ENCODE measurements at regions not wholly inside any gene's neighbourhood (a gene's known extent, or its start where the extent isn't known, plus 50 kb on each side); places are given as distances from the start of the nearest gene placed in this dataset.

GRCh38 chr10:4767033-4767814 is 58.8 kb upstream of the AKR1E2 start:
- no peaks in the 10 kb centered on the region for H3K4me1 ChIP-seq (ENCODE audit: control insufficient read depth in 1 of 2, insufficient read depth in 1 of 2, low read depth in 1 of 2, low read length in 1 of 2)
- no peaks in the 10 kb centered on the region for H3K9me3 ChIP-seq
- H3K27ac ChIP-seq = no peak overlapping the region
- no peaks in the 10 kb centered on the region for H3K36me3 ChIP-seq
- no peaks in the 10 kb centered on the region for H3K27me3 ChIP-seq
- no peak overlapping the region for H3K4me3 ChIP-seq (ENCODE audit: low read depth in 1 of 2, low read length in 1 of 2)
- TF ChIP-seq, protein P1, sequence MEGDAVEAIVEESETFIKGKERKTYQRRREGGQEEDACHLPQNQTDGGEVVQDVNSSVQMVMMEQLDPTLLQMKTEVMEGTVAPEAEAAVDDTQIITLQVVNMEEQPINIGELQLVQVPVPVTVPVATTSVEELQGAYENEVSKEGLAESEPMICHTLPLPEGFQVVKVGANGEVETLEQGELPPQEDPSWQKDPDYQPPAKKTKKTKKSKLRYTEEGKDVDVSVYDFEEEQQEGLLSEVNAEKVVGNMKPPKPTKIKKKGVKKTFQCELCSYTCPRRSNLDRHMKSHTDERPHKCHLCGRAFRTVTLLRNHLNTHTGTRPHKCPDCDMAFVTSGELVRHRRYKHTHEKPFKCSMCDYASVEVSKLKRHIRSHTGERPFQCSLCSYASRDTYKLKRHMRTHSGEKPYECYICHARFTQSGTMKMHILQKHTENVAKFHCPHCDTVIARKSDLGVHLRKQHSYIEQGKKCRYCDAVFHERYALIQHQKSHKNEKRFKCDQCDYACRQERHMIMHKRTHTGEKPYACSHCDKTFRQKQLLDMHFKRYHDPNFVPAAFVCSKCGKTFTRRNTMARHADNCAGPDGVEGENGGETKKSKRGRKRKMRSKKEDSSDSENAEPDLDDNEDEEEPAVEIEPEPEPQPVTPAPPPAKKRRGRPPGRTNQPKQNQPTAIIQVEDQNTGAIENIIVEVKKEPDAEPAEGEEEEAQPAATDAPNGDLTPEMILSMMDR (IDR thresholded peaks at IDR 0.05) = no peak

DNA sequence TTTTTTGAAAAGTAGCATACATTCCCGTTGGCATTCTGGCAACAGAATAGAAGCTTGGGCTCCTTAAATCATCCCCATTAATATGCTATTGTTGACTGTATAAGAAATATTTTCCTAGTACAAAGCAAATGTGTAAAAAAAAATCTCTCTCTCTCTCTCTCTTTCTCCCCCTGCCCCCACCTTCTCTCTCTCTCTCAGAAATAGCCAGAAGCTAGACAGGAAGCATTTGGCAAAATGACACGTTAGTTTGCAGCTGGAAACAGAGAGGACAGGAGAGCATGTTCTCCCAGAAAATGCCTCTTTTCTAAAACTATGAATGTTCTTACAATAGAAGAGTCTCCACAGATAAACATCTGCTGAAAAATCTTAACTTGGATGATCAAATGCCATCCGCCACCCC is 59.6 kb upstream of the AKR1E2 start:
- no peaks in the 10 kb centered on the region for H3K36me3 ChIP-seq
- no peaks in the 10 kb centered on the region for H3K4me1 ChIP-seq (ENCODE audit: control insufficient read depth in 1 of 2, insufficient read depth in 1 of 2, low read depth in 1 of 2, low read length in 1 of 2)
- TF ChIP-seq, protein P1 (IDR thresholded peaks at IDR 0.05) = no peak
- no peaks in the 10 kb centered on the region for H3K9me3 ChIP-seq
- H3K27ac ChIP-seq = no peak overlapping the region
- H3K4me3 ChIP-seq (ENCODE audit: low read depth in 1 of 2, low read length in 1 of 2) = no peak overlapping the region
- H3K27me3 ChIP-seq = no peaks in the 10 kb centered on the region

GRCh38 chr10:4765428-4765827 is 60.6 kb upstream of the AKR1E2 start:
- Histone ChIP-seq H3K27me3 (no peaks in the 10 kb centered on the region), H3K27ac (no peak overlapping the region), H3K36me3 (no peaks in the 10 kb centered on the region), H3K4me3 (ENCODE audit: low read depth in 1 of 2, low read length in 1 of 2) (no peak overlapping the region), H3K4me1 (ENCODE audit: control insufficient read depth in 1 of 2, insufficient read depth in 1 of 2, low read depth in 1 of 2, low read length in 1 of 2) (no peaks in the 10 kb centered on the region), H3K9me3 (no peaks in the 10 kb centered on the region)
- TF ChIP-seq, protein P1 (IDR thresholded peaks at IDR 0.05) = no peak

- Histone ChIP-seq H3K9me3 (no peaks in the 10 kb centered on the region), H3K27ac (no peak overlapping the region), H3K4me3 (ENCODE audit: low read depth in 1 of 2, low read length in 1 of 2) (no peak overlapping the region), H3K4me1 (ENCODE audit: control insufficient read depth in 1 of 2, insufficient read depth in 1 of 2, low read depth in 1 of 2, low read length in 1 of 2) (no peaks in the 10 kb centered on the region), H3K27me3 (no peaks in the 10 kb centered on the region), H3K36me3 (no peaks in the 10 kb centered on the region)
- TF ChIP-seq, protein P1 (IDR thresholded peaks at IDR 0.05) = no peak
These were observed 62.0 kb upstream of the AKR1E2 start for GRCh38 chr10:4763960-4764428.

GRCh38 chr10:4763513-4763912 is 62.5 kb upstream of the AKR1E2 start:
- Histone ChIP-seq H3K27ac (no peak overlapping the region), H3K36me3 (no peaks in the 10 kb centered on the region), H3K9me3 (no peaks in the 10 kb centered on the region), H3K27me3 (no peaks in the 10 kb centered on the region), H3K4me3 (ENCODE audit: low read depth in 1 of 2, low read length in 1 of 2) (no peak overlapping the region), H3K4me1 (ENCODE audit: control insufficient read depth in 1 of 2, insufficient read depth in 1 of 2, low read depth in 1 of 2, low read length in 1 of 2) (no peaks in the 10 kb centered on the region)
- TF ChIP-seq, protein P1 (IDR thresholded peaks at IDR 0.05) = no peak

Measured in neutrophil (primary cell).